Trophoblast cell (in vitro differentiated cells and primary cell): ENCODE measurements at regions not wholly inside any gene's neighbourhood (a gene's known extent, or its start where the extent isn't known, plus 50 kb on each side); places are given as distances from the start of the nearest gene placed in this dataset.

ENCODE experiments used
- DNase-seq, 2 donors: peaks; one replicate each; pipeline ENCODE4 v3.0.0-alpha.2; 2016
- H2AFZ ChIP-seq: 2 replicates; pipeline ENCODE4 v1.6.1; 2013; ENCODE audit warnings: low read length, moderate library complexity, mild to moderate bottlenecking; ENCODE audit not compliant: insufficient read depth, poor library complexity
- H2AK5ac ChIP-seq: 2 replicates; pipeline ENCODE4 v1.6.1; 2013; ENCODE audit warnings: mild to moderate bottlenecking, low read length
- H2BK120ac ChIP-seq: 2 replicates; pipeline ENCODE4 v1.6.1; 2013; ENCODE audit warnings: low read length, mild to moderate bottlenecking, moderate library complexity; ENCODE audit not compliant: insufficient read depth, poor library complexity
- H2BK12ac ChIP-seq: 2 replicates; pipeline ENCODE4 v1.6.1; 2013; ENCODE audit warnings: mild to moderate bottlenecking, low read length, moderate library complexity
- H2BK5ac ChIP-seq: 2 replicates; pipeline ENCODE4 v1.6.1; 2013; ENCODE audit warnings: low read length, low read depth, moderate library complexity, mild to moderate bottlenecking; ENCODE audit not compliant: poor library complexity
- H3K14ac ChIP-seq: 2 replicates; pipeline ENCODE4 v1.6.1; 2013; ENCODE audit warnings: mild to moderate bottlenecking, low read length
- H3K18ac ChIP-seq: 2 replicates; pipeline ENCODE4 v1.6.1; 2013; ENCODE audit warnings: mild to moderate bottlenecking, low read length
- H3K23ac ChIP-seq: 2 replicates; pipeline ENCODE4 v1.6.1; 2013; ENCODE audit warnings: low read length
- H3K27ac ChIP-seq: 2 replicates; pipeline ENCODE4 v1.5.1; 2013; ENCODE audit warnings: low read depth, mild to moderate bottlenecking, inconsistent platforms, low read length, moderate library complexity
- H3K27me3 ChIP-seq: 2 replicates; pipeline ENCODE4 v1.6.1; 2013; ENCODE audit warnings: inconsistent platforms, mild to moderate bottlenecking, low read length, moderate library complexity; ENCODE audit not compliant: insufficient read depth
- H3K36me3 ChIP-seq, 2 experiments: 1 replicate in 1 of 2; 2 replicates in 1 of 2; pipeline ENCODE4 v1.6.1; 2013; ENCODE audit warnings: low read length in 2 of 2, mild to moderate bottlenecking in 2 of 2, moderate library complexity in 1 of 2; ENCODE audit not compliant: insufficient read depth in 2 of 2, control insufficient read depth in 1 of 2
- H3K4ac ChIP-seq: 2 replicates; pipeline ENCODE4 v1.6.1; 2013; ENCODE audit warnings: low read depth, mild to moderate bottlenecking, low read length, moderate library complexity
- H3K4me1 ChIP-seq, 2 experiments: 1 replicate in 1 of 2; 2 replicates in 1 of 2; pipeline ENCODE4 v1.6.1; 2013; ENCODE audit warnings: low read length in 2 of 2, mild to moderate bottlenecking in 2 of 2, moderate library complexity in 1 of 2; ENCODE audit not compliant: insufficient read depth in 2 of 2, control insufficient read depth in 1 of 2
- H3K4me2 ChIP-seq: 2 replicates; pipeline ENCODE4 v1.6.1; 2013; ENCODE audit warnings: inconsistent platforms, mild to moderate bottlenecking, low read length, moderate library complexity
- H3K4me3 ChIP-seq: 2 replicates; pipeline ENCODE4 v1.5.1; 2013; ENCODE audit warnings: mild to moderate bottlenecking, low read depth, low read length, inconsistent platforms
- H3K79me1 ChIP-seq: one replicate; pipeline ENCODE4 v1.6.1; 2013; ENCODE audit warnings: low read length
- H3K79me2 ChIP-seq: 2 replicates; pipeline ENCODE4 v1.6.1; 2013; ENCODE audit warnings: low read length, mild to moderate bottlenecking; ENCODE audit not compliant: control insufficient read depth, insufficient read depth, poor library complexity
- H3K9ac ChIP-seq: 2 replicates; pipeline ENCODE4 v1.6.1; 2013; ENCODE audit warnings: mild to moderate bottlenecking, low read length
- H3K9me3 ChIP-seq: 2 replicates; pipeline ENCODE4 v1.6.1; 2013; ENCODE audit warnings: low read depth, mild to moderate bottlenecking, control low read depth, inconsistent platforms, low read length; ENCODE audit not compliant: insufficient read depth
- H4K12ac ChIP-seq: 2 replicates; pipeline ENCODE4 v1.6.1; 2013; ENCODE audit warnings: low read depth, mild to moderate bottlenecking, low read length, moderate library complexity
- H4K8ac ChIP-seq: 2 replicates; pipeline ENCODE4 v1.6.1; 2013; ENCODE audit warnings: low read depth, mild to moderate bottlenecking, low read length, moderate library complexity
- H4K91ac ChIP-seq: one replicate; pipeline ENCODE4 v1.6.1; 2013; ENCODE audit warnings: low read depth, mild to moderate bottlenecking, low read length, moderate library complexity
- WGBS: extraction: QIAGEN DNeasy Blood & Tissue Kit; methylation state at CpG from one replicate; pipeline ENCODE4 v1.1.7; 2013; ENCODE audit warnings: missing lambda C conversion rate; ENCODE audit not compliant: insufficient read length, insufficient coverage; ENCODE audit errors: extremely low coverage; 5-methylcytosine and 5-hydroxymethylcytosine counted together

- Histone ChIP-seq H3K27me3 (no peaks in the 10 kb centered on the region), H3K4me1 (no peaks in the 10 kb centered on the region), H4K91ac (no peak overlapping the region), H2BK120ac (no peak overlapping the region), H3K14ac (no peak overlapping the region), H3K23ac (no peak overlapping the region), H2AK5ac (no peak overlapping the region), H3K79me2 (no peaks in the 10 kb centered on the region), H3K9ac (no peak overlapping the region), H2AFZ (no peak overlapping the region), H3K4me3 (no peak overlapping the region), H3K4me2 (no peak overlapping the region), H3K4ac (no peak overlapping the region), H4K8ac (no peak overlapping the region), H3K9me3 (no peaks in the 10 kb centered on the region), H2BK12ac (no peak overlapping the region), H2BK5ac (no peak overlapping the region), H4K12ac (no peak overlapping the region), H3K79me1 (no peaks in the 10 kb centered on the region), H3K27ac (no peak overlapping the region), H3K18ac (no peak overlapping the region), H3K36me3 (no peaks in the 10 kb centered on the region)
- no peak for DNase-seq
- no CpG with 5 or more reads among the region's 4 CpGs for WGBS
Observed at GRCh38 chr4:89615051-89615450, 221.9 kb downstream of the SNCA start.

GRCh38 chr4:89614155-89614554, 222.8 kb downstream of the SNCA start:
- Histone ChIP-seq H3K4me2 (no peak overlapping the region), H3K4me1 (no peaks in the 10 kb centered on the region), H3K27me3 (no peaks in the 10 kb centered on the region), H4K8ac (no peak overlapping the region), H3K79me2 (no peaks in the 10 kb centered on the region), H4K91ac (no peak overlapping the region), H3K14ac (no peak overlapping the region), H2BK5ac (no peak overlapping the region), H2BK120ac (no peak overlapping the region), H2AFZ (no peak overlapping the region), H3K36me3 (no peaks in the 10 kb centered on the region), H4K12ac (no peak overlapping the region), H3K79me1 (no peaks in the 10 kb centered on the region), H3K4me3 (no peak overlapping the region), H2BK12ac (no peak overlapping the region), H3K4ac (no peak overlapping the region), H3K27ac (no peak overlapping the region), H3K9ac (no peak overlapping the region), H2AK5ac (no peak overlapping the region), H3K9me3 (no peaks in the 10 kb centered on the region), H3K23ac (no peak overlapping the region), H3K18ac (no peak overlapping the region)
- DNase-seq, result no peak

DNA sequence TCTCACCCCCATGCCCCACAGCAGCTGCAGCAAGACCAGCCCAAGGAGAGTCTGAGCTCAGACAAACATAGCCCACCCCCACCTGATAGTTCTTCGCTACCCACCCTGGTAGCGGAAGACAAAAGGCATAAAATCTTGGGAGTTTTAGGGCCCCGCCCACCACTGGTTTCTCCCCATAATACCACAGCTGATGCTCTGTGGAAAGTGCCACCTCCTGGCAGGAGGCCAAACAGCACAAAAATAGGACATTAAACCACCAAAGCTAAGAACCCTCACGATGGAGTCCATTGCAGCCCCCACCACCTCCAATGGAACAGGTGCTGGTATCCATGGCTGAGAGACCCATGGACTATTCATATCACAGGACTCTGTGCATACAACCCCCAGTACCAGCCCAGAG, 226.7 kb downstream of the SNCA start:
- H3K4me2 ChIP-seq, result no peak overlapping the region
- no peak overlapping the region for H2BK120ac ChIP-seq
- WGBS, result no CpG with 5 or more reads among the region's 4 CpGs
- no peak overlapping the region for H3K23ac ChIP-seq
- H3K4me3 ChIP-seq, result no peak overlapping the region
- H2AK5ac ChIP-seq, result no peak overlapping the region
- H4K8ac ChIP-seq, result no peak overlapping the region
- no peaks in the 10 kb centered on the region for H3K36me3 ChIP-seq
- no peak overlapping the region for H2AFZ ChIP-seq
- DNase-seq, result no peak
- no peak overlapping the region for H2BK5ac ChIP-seq
- no peak overlapping the region for H2BK12ac ChIP-seq
- H3K14ac ChIP-seq, result no peak overlapping the region
- H3K9me3 ChIP-seq, result no peaks in the 10 kb centered on the region
- H4K12ac ChIP-seq, result no peak overlapping the region
- H3K27me3 ChIP-seq, result no peaks in the 10 kb centered on the region
- H3K79me2 ChIP-seq, result no peaks in the 10 kb centered on the region
- no peak overlapping the region for H4K91ac ChIP-seq
- H3K4me1 ChIP-seq, result no peaks in the 10 kb centered on the region
- H3K18ac ChIP-seq, result no peak overlapping the region
- no peak overlapping the region for H3K27ac ChIP-seq
- H3K4ac ChIP-seq, result no peak overlapping the region
- no peaks in the 10 kb centered on the region for H3K79me1 ChIP-seq
- H3K9ac ChIP-seq, result no peak overlapping the region

DNA sequence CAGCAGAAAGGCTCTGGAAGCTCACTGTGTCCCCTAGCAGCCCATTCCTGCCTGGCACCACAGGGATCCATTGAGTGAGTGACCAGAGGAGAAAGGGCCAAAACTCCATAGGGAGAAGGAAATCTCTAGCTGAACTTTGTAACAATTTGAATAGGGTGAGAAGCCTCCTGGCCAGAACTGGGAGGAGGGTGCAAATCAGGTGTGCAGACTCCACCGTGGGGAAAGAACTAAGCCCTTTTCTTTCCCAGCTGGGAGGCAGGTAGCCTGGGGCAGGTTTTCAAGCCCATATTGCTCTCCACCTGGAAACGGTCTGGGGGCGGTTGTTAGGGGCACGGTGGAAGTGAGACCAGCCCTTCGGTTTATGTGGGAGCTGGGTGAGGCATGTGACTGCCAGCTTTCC, 227.2 kb downstream of the SNCA start:
- Histone ChIP-seq H3K9ac (no peak overlapping the region), H2AK5ac (no peak overlapping the region), H3K36me3 (no peaks in the 10 kb centered on the region), H4K8ac (no peak overlapping the region), H4K12ac (no peak overlapping the region), H2AFZ (no peak overlapping the region), H4K91ac (no peak overlapping the region), H3K9me3 (no peaks in the 10 kb centered on the region), H3K4me3 (no peak overlapping the region), H2BK120ac (no peak overlapping the region), H3K23ac (no peak overlapping the region), H2BK12ac (no peak overlapping the region), H3K4ac (no peak overlapping the region), H2BK5ac (no peak overlapping the region), H3K27me3 (no peaks in the 10 kb centered on the region), H3K18ac (no peak overlapping the region), H3K14ac (no peak overlapping the region), H3K79me1 (no peaks in the 10 kb centered on the region), H3K79me2 (no peaks in the 10 kb centered on the region), H3K27ac (no peak overlapping the region), H3K4me1 (no peaks in the 10 kb centered on the region), H3K4me2 (no peak overlapping the region)
- WGBS, result no CpG with 5 or more reads among the region's 5 CpGs
- no peak for DNase-seq

GRCh38 chr4:89604951-89605350, 232.0 kb downstream of the SNCA start:
- no peak overlapping the region for H3K14ac ChIP-seq
- no peak for DNase-seq
- H2AFZ ChIP-seq, result no peak overlapping the region
- H4K91ac ChIP-seq, result no peak overlapping the region
- no peaks in the 10 kb centered on the region for H3K79me2 ChIP-seq
- no CpG with 5 or more reads among the region's 6 CpGs for WGBS
- H3K9ac ChIP-seq, result no peak overlapping the region
- no peak overlapping the region for H3K4me3 ChIP-seq
- no peak overlapping the region for H3K4me2 ChIP-seq
- H3K79me1 ChIP-seq, result no peaks in the 10 kb centered on the region
- H3K9me3 ChIP-seq, result no peaks in the 10 kb centered on the region
- no peak overlapping the region for H3K4ac ChIP-seq
- no peak overlapping the region for H2BK120ac ChIP-seq
- H4K8ac ChIP-seq, result no peak overlapping the region
- H3K18ac ChIP-seq, result no peak overlapping the region
- H3K4me1 ChIP-seq, result no peaks in the 10 kb centered on the region
- H3K36me3 ChIP-seq, result no peaks in the 10 kb centered on the region
- no peak overlapping the region for H3K27ac ChIP-seq
- no peak overlapping the region for H2BK12ac ChIP-seq
- no peak overlapping the region for H4K12ac ChIP-seq
- no peak overlapping the region for H3K23ac ChIP-seq
- no peak overlapping the region for H2BK5ac ChIP-seq
- H2AK5ac ChIP-seq, result no peak overlapping the region
- H3K27me3 ChIP-seq, result no peaks in the 10 kb centered on the region
